ENCODE measurements at regions not wholly inside any gene's neighbourhood (a gene's known extent, or its start where the extent isn't known, plus 50 kb on each side); places are given as distances from the start of the nearest gene placed in this dataset.
"Not testable (repeated sequence)": the region's sequence is repeated elsewhere in the genome, so short reads cannot be mapped to it uniquely, and the experiment has no call there.

DNA sequence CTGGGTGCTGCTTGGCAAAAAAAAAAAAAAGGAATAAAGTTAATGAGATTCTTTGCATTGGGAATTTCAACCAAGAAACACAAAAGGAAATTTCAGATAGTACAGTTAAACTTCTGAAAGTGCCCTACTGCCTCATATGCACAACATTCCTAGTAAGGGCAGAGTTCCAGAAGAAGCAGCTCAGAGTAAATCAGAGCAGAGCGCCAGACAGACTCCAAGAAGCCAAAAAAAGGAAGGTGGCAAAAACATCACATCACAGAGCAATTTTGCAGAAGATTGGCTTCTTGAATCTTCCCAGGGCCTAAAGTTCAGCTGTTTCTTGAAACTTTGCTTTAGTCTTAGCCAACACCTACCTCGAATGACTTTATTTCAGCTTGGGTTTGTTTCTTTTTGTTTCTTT, 544.1 kb downstream of the XPNPEP1 start:
- no peak for DNase-seq

DNA sequence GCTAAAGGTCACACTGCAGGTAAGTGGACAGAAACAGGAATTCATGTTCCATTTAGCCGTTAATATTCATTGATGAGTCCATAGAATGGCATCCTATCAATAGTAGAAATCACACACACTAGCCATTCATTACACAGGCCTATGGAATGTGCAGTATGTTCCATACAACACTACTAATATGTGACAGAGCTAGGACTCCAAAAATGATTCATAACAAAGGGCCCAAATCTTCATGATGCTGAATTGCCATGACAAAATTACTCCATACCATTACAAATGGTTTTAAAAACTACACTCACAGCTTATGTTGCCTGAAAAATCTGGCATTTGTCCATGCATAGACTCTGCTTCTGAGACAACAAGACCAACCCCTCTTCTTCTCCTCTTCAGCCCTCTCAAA, 549.1 kb downstream of the XPNPEP1 start:
- DNase-seq, result no peak

DNA sequence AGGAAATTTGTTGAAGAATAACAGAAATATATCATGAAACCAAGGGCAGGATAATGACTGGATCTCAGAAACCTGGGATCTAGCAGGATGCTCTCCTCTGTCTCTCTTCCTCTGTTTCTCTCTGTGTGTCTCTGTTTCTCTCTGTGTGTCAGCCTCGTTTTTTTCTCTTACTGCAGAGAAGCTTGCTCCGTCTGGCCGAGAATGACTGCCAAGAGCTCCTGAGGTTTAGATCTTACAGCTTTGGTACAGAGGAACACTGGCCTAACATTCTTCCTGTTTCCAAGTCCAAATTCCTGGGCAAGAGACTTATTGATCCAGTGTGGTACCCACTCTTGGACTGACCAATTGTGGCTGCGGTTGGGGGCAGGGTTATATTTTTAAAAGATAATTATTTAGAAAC, 564.0 kb downstream of the XPNPEP1 start:
- no peak for DNase-seq

DNA sequence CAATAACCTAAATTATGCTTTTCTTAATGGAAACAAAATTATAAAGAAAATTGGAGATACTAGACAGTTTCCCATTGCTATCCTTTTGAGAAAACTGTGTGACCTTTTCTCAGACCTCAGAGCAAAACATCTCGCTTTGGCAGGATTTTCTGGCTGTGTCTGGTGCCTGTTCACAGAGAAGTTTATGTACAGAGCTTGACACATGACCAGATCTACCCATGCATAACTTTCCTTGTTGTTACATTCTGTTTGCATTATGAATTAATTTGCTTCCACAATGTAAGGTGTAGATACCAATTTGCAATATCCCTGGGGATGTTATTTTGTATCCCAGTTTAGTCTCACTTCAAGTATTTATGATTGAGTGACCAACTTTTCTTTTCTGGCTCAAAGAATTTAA, 565.0 kb downstream of the XPNPEP1 start:
- no peak for DNase-seq

DNA sequence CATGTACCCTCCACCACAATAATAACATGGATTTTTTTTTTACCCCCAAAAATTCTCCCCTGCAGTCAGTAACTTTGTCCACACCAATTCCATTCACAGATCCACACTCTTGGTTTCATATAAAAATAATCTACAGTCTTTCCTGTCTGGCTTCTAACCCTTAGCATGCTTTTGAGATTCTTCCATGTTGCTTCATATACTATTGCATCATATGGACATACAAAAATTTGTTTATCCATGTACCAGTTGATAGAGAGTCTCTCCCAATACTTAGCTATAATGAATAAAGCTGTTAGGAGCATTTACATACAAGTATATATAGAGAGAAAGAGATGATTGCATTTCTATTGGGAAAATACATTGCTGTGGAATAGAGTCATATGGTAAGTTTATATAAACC, 575.0 kb downstream of the XPNPEP1 start:
- no peak for DNase-seq

DNA sequence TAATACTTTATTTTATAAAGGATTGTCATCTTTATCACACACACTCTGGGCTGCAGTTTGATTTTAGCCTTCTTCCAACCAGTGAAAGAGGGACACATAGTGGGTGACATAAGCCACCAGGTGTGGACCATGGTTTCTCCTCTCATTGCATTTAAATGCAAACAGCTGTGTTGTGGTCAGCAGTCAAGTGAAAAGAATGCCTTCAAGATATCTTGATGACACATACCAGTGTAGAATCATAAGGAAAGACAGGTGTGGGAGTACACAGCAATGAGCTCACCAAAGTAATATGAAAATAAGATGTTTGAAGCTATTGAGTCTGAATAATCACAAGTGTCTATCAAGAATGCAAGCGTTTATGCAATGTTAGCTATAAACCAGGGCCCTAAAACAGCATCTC, 580.0 kb downstream of the XPNPEP1 start:
- no peak for DNase-seq

DNA sequence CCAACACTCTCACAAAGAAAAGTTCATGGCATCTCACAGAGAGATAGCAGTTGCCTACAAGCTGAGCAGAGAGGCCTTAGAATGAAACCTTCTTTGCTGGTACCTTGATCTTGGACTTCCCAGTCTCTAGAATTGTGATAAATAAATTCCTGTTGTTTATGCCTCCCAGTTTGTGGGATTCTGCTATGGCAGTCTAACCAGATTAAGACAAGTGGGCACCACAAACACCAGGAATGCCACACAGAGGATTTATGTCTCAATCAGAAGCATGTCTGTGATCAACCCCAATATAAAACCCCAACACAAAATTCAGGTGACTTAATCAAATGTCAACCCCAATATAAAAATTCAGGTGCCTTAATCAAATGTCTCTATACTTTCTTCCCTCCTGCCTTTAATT, 581.3 kb downstream of the XPNPEP1 start:
- no peak for DNase-seq

DNA sequence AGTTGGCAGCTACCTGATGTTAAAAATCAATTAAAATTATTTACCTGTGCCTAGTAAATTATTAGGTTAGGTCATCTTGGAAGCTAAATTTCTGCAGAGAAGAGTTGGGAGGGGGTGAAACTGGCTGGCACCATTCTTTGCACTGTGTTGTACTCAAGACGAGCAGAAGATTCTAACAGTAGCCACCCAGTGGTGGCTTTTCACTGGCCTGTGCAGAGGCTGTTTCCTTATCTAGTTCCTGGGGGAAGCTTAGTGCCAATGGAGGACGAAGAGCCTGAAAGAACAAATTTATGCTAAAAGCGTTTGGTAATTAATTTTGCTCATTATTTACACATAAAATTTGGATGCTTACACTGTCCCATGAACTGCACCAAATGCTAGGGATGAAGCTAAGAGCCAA, 595.3 kb downstream of the XPNPEP1 start:
- DNase-seq, result no peak

DNA sequence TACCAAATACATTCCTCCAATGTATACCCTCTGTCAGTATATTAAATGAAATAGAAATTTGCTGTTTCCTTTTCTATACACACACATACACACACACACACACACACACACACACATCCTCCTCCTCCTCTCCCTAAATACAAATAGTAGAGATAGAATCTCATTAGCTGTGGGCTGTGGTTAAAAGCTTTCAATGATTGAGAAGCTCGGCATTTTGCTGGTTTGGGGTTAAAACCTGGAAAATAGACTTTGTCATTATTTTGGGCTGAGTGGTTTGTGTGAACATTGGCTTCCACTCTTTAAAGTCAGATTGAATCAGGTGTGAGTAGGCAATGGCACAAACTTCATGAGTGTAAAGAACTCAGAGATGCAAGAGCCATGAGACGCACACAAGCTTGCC, 596.0 kb downstream of the XPNPEP1 start:
- no peak for DNase-seq

DNA sequence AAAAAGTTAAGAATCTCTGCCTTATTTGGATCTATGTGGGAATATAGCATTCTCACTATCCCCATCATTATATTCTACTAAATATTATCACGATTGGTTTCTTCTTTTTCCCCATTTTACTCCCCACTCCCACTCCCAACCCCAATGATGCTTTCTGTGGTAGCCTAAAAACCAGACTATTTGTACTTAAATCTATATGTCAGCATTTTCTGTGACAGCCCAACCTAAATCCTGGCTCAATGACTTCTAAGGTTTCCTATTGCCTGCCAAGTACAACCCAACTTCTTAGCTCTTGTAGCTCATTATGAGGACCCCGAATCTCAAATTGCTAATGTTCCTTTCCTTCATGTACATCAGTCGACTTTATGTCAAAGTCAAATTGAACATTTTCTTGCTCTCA, 598.6 kb downstream of the XPNPEP1 start:
- no peak for DNase-seq

DNA sequence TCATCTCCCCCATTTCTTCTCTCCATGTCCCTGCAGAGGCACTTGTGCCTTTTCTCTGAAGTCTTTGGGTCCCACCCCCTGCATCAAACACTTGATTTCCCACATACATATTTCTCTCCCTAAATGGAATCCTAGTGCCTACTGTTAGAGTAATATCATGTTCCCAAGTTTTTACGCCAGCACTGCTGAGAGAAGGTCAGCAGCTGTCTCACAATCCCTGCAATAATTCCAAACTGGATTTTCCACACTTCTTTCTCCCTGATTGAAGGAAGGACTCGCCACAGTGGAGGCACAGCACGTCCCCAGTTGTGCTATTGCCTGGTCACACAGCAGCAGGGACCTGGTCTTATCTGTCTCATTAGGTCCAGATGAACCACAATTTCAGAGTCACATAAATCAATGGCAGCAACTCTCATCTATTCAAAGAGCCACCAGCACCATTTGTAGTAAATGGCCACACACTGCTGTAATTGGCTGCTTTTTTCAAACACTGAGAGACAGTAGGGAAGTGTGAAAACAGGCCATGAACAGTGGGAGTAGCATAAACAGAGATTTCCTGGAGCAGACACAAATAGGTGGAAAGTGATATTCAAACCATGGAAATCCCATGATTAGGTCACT, 605.5 kb downstream of the XPNPEP1 start:
- no peak for DNase-seq

DNA sequence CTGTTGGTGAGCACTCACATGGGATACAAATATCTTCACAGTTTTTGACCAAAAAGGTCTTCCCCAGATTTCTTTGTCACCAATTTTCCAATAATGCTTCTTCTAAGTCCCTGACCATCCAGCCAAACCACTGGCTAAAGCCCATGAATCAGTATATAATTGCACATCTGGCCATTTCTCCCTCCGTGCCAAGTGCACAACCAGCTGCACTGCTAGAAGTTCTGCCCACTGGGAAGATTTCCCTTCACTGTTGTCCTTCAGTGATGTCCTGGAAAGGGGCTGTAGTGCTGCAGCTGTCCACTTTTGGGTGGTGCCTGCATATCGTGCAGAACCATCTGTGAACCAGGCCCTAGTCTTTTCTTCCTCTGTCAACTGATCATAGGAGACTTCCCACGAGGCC, 609.3 kb downstream of the XPNPEP1 start:
- DNase-seq, result peak; percentile 33

DNA sequence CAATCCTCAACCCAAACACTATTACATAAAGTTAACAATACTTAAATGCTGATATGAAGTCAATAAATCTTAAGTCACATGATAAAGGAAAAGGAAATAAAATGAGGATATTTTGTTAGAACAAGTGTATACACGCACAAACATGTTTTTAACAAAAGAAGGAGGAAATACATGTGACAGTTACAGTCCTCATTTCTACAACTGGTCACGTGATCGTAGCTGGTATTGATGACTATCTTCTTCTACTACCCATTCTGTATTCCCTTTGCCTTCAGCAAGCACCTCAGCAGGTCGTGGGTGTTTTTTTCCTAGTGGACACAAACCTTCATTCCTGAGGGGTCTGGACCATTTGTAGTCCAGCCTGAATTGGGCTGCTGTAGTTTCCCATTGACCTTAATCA, 610.8 kb downstream of the XPNPEP1 start:
- DNase-seq, result not testable (repeated sequence)

DNA sequence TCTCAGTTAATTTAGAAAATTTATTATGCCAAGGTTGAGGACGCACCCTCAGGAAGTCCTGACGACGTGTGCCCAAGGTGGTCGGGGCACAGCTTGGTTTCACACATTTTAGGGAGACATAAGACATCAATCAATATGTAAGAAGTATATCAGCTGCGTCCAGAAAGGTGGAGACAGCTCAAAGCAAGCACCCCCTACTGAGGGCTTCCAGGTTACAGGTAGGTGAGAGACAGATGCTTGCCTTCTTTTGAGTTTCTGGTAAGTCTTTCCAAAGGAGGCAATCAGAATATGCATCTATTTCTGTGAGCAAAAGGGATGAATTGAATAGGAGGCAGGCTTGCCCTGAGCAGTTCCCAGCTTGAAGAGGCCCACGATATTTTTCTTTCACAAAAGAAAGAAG, 614.3 kb downstream of the XPNPEP1 start:
- no peak for DNase-seq

DNA sequence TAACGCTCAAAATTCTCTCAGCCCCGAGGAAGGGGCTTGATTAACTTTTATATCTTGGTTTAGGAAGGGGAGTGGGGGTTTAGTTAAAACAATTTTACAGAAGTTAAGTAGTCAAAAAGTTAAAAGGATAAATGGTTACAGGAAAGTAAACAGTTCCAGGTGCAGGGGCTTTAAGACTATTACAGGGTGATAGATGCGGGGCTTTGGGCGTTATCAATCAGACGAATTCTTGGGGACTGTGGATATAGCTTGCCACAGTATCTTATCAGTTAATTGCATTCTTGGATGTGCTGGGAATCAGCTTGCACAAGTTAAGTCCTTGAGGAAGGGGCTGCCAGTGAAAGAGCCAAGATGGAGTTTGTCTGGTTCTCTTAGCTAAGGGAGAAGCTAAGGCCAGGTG, 616.2 kb downstream of the XPNPEP1 start:
- not testable (repeated sequence) for DNase-seq

DNA sequence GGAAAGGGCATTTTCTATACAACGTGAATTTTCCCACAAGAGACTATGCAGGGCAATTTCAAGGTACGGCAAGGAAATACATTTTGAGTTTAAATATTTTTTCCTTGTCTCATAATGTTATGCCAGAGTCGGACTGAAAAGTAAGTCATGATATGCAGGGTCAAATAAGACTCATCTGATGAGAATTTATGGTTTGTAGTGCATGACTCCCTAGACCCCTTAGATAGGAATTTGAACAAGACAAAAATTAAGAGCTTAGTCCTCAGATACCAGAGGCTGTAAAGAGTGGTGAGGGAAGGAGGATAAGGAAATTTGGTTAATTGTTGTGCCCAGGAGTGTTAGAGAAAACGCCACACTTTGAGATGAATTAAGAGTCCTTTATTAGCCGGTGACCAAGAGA, 616.6 kb downstream of the XPNPEP1 start:
- DNase-seq, result no peak

DNA sequence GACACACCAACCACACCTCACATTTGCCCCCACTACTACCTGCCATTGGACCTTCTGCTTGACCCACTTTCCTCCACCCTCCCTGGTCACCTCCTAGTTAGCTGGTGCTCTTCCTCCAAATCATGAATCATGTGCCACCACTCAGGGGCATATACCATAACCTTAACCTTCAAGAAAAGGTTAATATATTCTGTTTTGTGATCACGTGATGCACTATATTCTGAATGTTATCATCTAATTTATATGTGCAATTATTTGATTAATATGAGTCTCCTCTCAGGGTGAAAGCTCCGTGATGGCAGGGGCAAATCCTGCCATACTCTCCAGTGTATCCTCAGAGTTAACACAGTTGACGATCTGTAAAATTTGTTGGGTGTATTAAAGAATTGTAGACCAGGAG, 635.5 kb downstream of the XPNPEP1 start:
- DNase-seq, result no peak

DNA sequence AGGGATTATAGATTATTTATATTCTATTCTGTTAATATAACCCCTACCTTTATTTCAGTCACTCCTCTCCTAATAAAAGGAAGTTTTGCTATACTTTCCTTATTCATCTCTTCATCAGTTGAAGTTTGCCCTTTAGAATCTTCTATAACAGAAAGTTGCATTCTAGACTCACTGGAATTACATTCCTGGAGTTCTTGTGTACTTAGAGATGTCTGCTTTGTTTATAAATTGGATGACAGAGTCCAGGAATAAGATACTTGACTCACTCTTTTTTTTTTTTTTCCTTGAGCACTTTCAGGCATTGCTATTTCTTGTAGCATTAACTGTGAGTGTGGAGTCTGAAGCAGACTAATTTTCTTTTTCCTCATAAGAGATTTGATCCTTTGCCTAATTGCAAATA, 640.8 kb downstream of the XPNPEP1 start:
- DNase-seq, result no peak

DNA sequence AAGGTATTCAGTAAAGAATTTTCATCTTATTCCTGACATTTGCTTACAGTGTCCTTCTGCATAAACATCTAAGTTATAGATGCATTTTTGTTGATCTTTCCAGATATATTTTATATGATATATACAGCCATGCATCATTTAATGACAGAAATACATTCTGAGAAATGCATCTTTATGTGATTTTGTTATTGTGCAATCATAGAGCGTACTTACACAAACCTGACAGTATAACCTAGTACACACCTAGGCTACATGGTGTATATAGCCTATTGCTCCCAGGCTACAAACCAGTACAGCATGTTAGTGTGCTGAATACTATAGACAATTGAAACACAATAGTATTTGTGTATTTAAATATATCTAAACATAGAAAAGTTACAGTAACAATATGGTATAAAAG, 642.0 kb downstream of the XPNPEP1 start:
- DNase-seq, result no peak

DNA sequence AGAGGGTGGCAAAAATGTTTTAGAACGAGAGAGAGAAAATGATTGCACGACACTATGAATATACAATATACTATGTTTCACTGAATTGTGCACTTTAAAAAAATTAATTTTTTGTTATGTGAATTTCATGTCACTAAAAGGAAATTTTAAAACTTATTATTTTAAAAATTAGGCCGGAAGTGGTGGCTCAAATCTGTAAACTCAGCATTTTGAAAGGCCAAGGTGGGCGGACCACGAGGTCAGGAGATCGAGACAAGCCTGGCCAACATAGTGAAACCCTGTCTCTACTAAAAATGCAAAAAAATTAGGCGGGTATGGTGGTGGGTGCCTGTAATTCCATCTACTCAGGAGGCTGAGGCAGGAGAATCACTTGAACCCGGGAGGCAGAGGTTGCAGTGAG, 642.5 kb downstream of the XPNPEP1 start:
- DNase-seq, result no peak

DNA sequence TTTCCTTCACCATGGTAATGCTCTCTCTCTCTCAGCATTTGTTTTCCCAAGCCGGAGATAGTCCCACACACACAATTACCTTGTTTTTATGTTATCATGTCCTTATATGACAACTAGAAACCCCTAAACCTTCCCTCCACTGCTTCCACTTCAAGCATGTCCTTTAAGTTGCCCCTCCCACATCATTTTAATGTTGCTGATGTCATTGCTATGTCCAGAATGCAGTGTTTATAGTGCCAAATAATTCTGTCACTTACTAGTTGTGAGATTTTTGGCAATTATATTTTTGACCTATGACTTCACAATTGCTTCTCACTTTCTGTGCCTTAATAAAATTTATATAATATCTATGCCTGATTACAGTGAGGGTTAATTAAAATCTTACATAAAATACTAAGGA, 645.9 kb downstream of the XPNPEP1 start:
- DNase-seq, result no peak

DNA sequence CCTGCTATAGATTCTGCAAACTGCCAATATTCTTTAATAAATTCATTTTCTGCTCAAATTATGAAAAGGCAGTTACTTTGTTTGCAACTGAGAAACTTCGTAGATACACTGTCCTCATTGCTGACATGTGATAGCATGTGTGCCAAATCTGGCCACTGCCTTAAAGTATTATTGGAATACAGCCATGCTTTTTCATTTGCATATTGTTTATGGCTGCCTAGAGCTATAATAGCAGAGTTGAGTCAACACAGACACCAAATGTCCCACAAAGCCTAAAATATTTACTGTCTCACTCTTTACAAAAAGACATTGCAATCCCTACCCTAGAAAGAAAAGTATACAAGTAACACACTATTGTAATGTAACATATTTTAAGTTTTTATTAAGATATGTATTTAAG, 647.4 kb downstream of the XPNPEP1 start:
- DNase-seq, result no peak

DNA sequence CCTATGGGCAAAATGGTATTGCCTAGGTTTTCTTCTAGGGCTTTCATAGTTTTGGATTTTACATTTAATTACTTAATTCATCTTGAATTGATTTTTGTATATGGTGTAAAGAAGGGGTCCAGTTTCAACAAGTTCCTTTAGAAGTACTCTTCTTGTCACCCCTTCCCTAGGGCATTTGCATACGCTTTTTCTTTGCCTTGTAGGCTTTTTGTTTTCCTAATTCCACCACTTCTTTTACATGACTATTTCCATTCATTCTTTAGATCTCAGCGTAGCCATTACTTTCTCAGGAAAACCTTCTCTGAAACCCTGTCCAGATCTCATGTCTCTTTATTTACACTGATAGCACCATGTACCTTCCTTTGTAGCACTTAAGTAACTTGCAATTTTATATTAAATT, 648.6 kb downstream of the XPNPEP1 start:
- no peak for DNase-seq

DNA sequence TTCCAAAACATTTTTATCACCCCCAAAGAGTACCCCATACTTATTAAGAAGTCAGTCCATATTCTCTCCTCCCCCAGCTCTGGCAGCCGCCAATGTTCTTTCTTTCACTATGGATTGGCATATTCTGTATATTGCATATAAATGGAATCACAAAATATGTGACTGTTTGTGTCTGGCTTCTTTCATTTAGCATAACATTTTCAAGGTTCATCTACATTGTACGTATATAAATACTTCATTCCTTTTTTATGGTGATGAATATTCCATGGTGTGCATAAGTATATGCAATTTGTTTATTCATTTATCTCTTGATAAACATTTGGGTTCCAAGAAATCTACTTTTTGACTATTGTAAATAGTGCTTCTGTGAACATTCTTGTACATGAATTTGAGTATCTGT, 653.1 kb downstream of the XPNPEP1 start:
- no peak for DNase-seq

DNA sequence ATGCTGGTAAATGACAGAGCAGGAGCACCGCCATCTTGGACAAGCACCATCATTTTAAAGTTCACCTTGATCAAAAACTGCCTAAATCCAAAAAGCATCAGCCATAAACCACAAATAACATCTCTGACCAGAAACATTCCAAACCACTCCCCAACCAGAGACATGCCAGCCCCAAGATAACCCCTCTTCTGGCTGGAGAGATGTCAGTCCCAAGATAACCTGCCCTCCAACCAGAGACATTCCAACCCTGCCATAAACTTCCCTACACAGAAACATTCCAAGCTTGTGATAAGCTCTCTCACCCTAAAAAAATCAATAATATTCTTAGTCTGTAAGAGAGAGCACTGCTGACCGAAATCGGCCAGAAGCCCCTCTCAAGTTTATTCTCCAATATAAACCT, 659.3 kb downstream of the XPNPEP1 start:
- DNase-seq, result no peak

DNA sequence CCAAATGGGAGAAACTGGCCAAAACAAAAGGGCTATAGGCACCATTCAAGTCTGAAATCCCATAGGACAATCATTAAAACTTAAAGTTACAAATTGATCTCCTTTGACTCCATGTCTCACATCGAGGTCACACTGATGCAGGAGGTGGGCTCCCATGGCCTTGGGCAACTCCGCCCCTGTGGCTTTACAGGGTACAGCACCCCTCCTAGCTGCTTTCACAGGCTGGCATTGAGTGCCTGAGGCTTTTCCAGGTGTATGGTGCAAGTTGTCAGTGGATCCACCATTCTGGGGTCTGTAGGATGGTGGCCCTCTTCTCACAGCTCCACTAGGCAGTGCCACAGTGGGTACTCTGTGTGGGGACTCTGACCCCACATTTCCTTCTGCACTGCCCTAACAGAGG, 662.1 kb downstream of the XPNPEP1 start:
- no peak for DNase-seq

Data from femur (tissue), 1 donor.